H1 (cell line): ENCODE measurements at regions not wholly inside any gene's neighbourhood (a gene's known extent, or its start where the extent isn't known, plus 50 kb on each side); places are given as distances from the start of the nearest gene placed in this dataset.

ENCODE experiments used
- CTCF ChIA-PET: fragments of 300-600 bp; sonication (Branson Sonifier 250); formaldehyde crosslinking; loops from one replicate; lab custom pipeline; 2021; ENCODE audit not compliant: partially characterized antibody; lab: Charles Lee
- POLR2A ChIA-PET: fragments of 300-600 bp; sonication (Branson Sonifier 250); formaldehyde crosslinking; loops from one replicate; lab custom pipeline; 2021; ENCODE audit warnings: inconsistent platforms; ENCODE audit not compliant: partially characterized antibody; lab: Charles Lee
- DNase-seq, 2 experiments: peaks; one replicate each; pipeline versions ENCODE4 v3.0.0 to v3.0.0-alpha.2; 2010 to 2022; ENCODE audit warnings: low spot score in 2 of 2, low read depth in 1 of 2, mixed read lengths in 1 of 2
- FAIRE-seq: peaks from 2 replicates; lab custom pipeline; 2011; peaks lifted over from hg19 to GRCh38; lab: Jason Lieb, UNC
- H2AFZ ChIP-seq: 2 replicates; pipeline ENCODE4 v1.8.1; 2012; ENCODE audit warnings: low read length, inconsistent platforms
- H2AK5ac ChIP-seq: 2 replicates; pipeline ENCODE4 v1.6.1; 2013; ENCODE audit warnings: low read depth, low read length
- H2BK120ac ChIP-seq: replicated peaks from 2 replicates; pipeline ENCODE3; 2013; ENCODE audit warnings: low read depth, low read length, inconsistent platforms
- H2BK12ac ChIP-seq: 2 replicates; pipeline ENCODE4 v1.6.1; 2013; ENCODE audit warnings: low read depth, low read length
- H2BK15ac ChIP-seq: 2 replicates; pipeline ENCODE4 v1.6.1; 2013; ENCODE audit warnings: low read length
- H2BK20ac ChIP-seq: 2 replicates; pipeline ENCODE4 v1.6.1; 2013; ENCODE audit warnings: low read length
- H2BK5ac ChIP-seq: 2 replicates; pipeline ENCODE4 v1.6.1; 2013; ENCODE audit warnings: low read depth, low read length
- H3K14ac ChIP-seq: 2 replicates; pipeline ENCODE4 v1.6.1; 2013; ENCODE audit warnings: inconsistent platforms; ENCODE audit not compliant: insufficient read length
- H3K18ac ChIP-seq: 2 replicates; pipeline ENCODE4 v1.6.1; 2013; ENCODE audit warnings: low read length; ENCODE audit errors: extremely low read depth
- H3K23ac ChIP-seq: 2 replicates; pipeline ENCODE4 v1.6.1; 2013; ENCODE audit warnings: inconsistent platforms; ENCODE audit not compliant: insufficient read length
- H3K23me2 ChIP-seq: 2 replicates; pipeline ENCODE4 v1.6.1; 2013; ENCODE audit warnings: low read depth, low read length
- H3K27ac ChIP-seq: 2 replicates; pipeline ENCODE4 v1.6.1; 2011; ENCODE audit warnings: low read depth, low read length, inconsistent platforms
- H3K27me3 ChIP-seq, 4 experiments: replicated peaks in 1 of 4; 1 replicate in 1 of 4; 2 replicates in 3 of 4; pipeline versions ENCODE4 v1.6.1 to v1.8.1; 2011 to 2013; ENCODE audit warnings: low read length in 3 of 4, mild to moderate bottlenecking in 3 of 4, inconsistent platforms in 2 of 4, mixed read lengths in 2 of 4, moderate library complexity in 1 of 4; ENCODE audit not compliant: control insufficient read depth in 3 of 4, insufficient read depth in 3 of 4; ENCODE audit errors: extremely low read depth in 1 of 4
- H3K36me3 ChIP-seq, 4 experiments: 2 replicates each; pipeline versions ENCODE4 v1.6.1 to v1.8.1; 2011 to 2013; ENCODE audit warnings: mild to moderate bottlenecking in 4 of 4, low read length in 3 of 4, moderate library complexity in 2 of 4, control low read depth in 1 of 4, inconsistent platforms in 1 of 4; ENCODE audit not compliant: insufficient read depth in 4 of 4, control insufficient read depth in 2 of 4
- H3K4ac ChIP-seq: replicated peaks from 2 replicates; pipeline ENCODE3; 2013; ENCODE audit warnings: low read length, low read depth, mixed read lengths, inconsistent platforms; ENCODE audit not compliant: insufficient read length
- H3K4me1 ChIP-seq, 4 experiments: replicated peaks in 1 of 4; 1 replicate in 1 of 4; 2 replicates in 3 of 4; pipeline versions ENCODE4 v1.6.1 to v1.8.1; 2011 to 2013; ENCODE audit warnings: low read length in 3 of 4, inconsistent platforms in 2 of 4, mixed read lengths in 1 of 4; ENCODE audit not compliant: insufficient read depth in 4 of 4, control insufficient read depth in 3 of 4
- H3K4me2 ChIP-seq, 2 experiments: 2 replicates each; pipeline versions ENCODE4 v1.6.1 to v1.8.1; 2011 to 2013; ENCODE audit warnings: low read depth in 2 of 2, low read length in 2 of 2, control low read depth in 1 of 2, inconsistent platforms in 1 of 2, mild to moderate bottlenecking in 1 of 2; ENCODE audit not compliant: insufficient read depth in 1 of 2
- H3K4me3 ChIP-seq, 4 experiments: fragments of 200-600, 300-600 bp in 1 of 4; sonication (generic), shearing (Covaris generic), sonication (Bioruptor Twin) in 1 of 4; 2 replicates each; pipeline versions ENCODE4 v1.5.1 to v1.8.1; 2011 to 2016; ENCODE audit warnings: low read length in 4 of 4, low read depth in 3 of 4, control low read depth in 2 of 4, inconsistent platforms in 2 of 4, mild to moderate bottlenecking in 2 of 4, mixed read lengths in 1 of 4, moderate library complexity in 1 of 4; ENCODE audit not compliant: insufficient read depth in 2 of 4; ENCODE audit errors: extremely low read depth in 1 of 4
- H3K56ac ChIP-seq: replicated peaks from 2 replicates; pipeline ENCODE3; 2013; ENCODE audit warnings: low read depth, mild to moderate bottlenecking, mixed read lengths, low read length, inconsistent platforms; ENCODE audit not compliant: insufficient read length
- H3K79me1 ChIP-seq: 2 replicates; pipeline ENCODE4 v1.6.1; 2013; ENCODE audit warnings: low read depth, low read length, control low read depth
- H3K79me2 ChIP-seq, 2 experiments: 2 replicates each; pipeline versions ENCODE4 v1.6.1 to v1.8.1; 2012 to 2013; ENCODE audit warnings: low read length in 2 of 2, mild to moderate bottlenecking in 2 of 2, inconsistent platforms in 1 of 2; ENCODE audit not compliant: insufficient read depth in 2 of 2, control insufficient read depth in 1 of 2
- H3K9ac ChIP-seq, 4 experiments: replicated peaks in 1 of 4; 1 replicate in 1 of 4; 2 replicates in 3 of 4; pipeline versions ENCODE4 v1.6.1 to v1.8.1; 2011 to 2013; ENCODE audit warnings: low read depth in 3 of 4, low read length in 3 of 4, control low read depth in 2 of 4, mild to moderate bottlenecking in 2 of 4, moderate library complexity in 2 of 4, inconsistent platforms in 1 of 4; ENCODE audit errors: extremely low read depth in 1 of 4
- H3K9me3 ChIP-seq, 2 experiments: 2 replicates each; pipeline versions ENCODE4 v1.6.1 to v1.8.1; 2012 to 2013; ENCODE audit warnings: mild to moderate bottlenecking in 2 of 2, moderate library complexity in 2 of 2, control low read depth in 1 of 2, inconsistent platforms in 1 of 2, low read depth in 1 of 2, low read length in 1 of 2, mixed read lengths in 1 of 2; ENCODE audit not compliant: insufficient read depth in 2 of 2
- H4K20me1 ChIP-seq, 2 experiments: replicated peaks in 1 of 2; 2 replicates each; pipeline versions ENCODE3 to v1.8.1; 2011 to 2013; ENCODE audit warnings: inconsistent platforms in 2 of 2, low read length in 2 of 2, mild to moderate bottlenecking in 1 of 2; ENCODE audit not compliant: insufficient read depth in 2 of 2, control insufficient read depth in 1 of 2
- H4K5ac ChIP-seq: 2 replicates; pipeline ENCODE4 v1.6.1; 2013; ENCODE audit warnings: low read length, low read depth, mixed read lengths, inconsistent platforms; ENCODE audit not compliant: insufficient read length
- H4K8ac ChIP-seq: 2 replicates; pipeline ENCODE4 v1.8.0; 2013; ENCODE audit warnings: mild to moderate bottlenecking, moderate library complexity, low read length, inconsistent platforms; ENCODE audit not compliant: insufficient read depth; ENCODE audit errors: extremely low read depth
- H4K91ac ChIP-seq: replicated peaks from 2 replicates; pipeline ENCODE3; 2013; ENCODE audit warnings: low read length, mixed read lengths, inconsistent platforms; ENCODE audit not compliant: insufficient read length
- ATF3 ChIP-seq: IDR thresholded peaks from 2 replicates; pipeline ENCODE4 v1.6.1; 2011; ENCODE audit warnings: low read depth, mild to moderate bottlenecking, low read length; ENCODE audit not compliant: insufficient read depth
- CBX8 ChIP-seq: fragments of 300-800, 300-1000 bp; sonication (generic); IDR thresholded peaks from 2 replicates; pipeline ENCODE4 v1.7.1; 2016; ENCODE audit warnings: low read depth, low read length, borderline replicate concordance
- CHD2 ChIP-seq: IDR thresholded peaks from 2 replicates; pipeline ENCODE4 v1.6.1; 2012; ENCODE audit warnings: low read length, improper control_type of control experiment
- E2F6 ChIP-seq: IDR thresholded peaks from 2 replicates; pipeline ENCODE4 v1.6.1; 2012; ENCODE audit warnings: inconsistent platforms
- GTF2F1 ChIP-seq: IDR thresholded peaks from 2 replicates; pipeline ENCODE4 v1.6.1; 2012; ENCODE audit warnings: low read depth, low read length, improper control_type of control experiment, borderline replicate concordance
- JUN ChIP-seq: IDR thresholded peaks from 2 replicates; pipeline ENCODE4 v1.6.1; 2011; ENCODE audit warnings: low read depth, mild to moderate bottlenecking, improper control_type of control experiment, low read length
- KDM5A ChIP-seq: fragments of 200-600 bp; IDR thresholded peaks from 2 replicates; pipeline ENCODE4 v1.7.1; 2012; ENCODE audit warnings: mild to moderate bottlenecking, low read length, inconsistent platforms, mixed read lengths
- RAD21 ChIP-seq, 2 experiments: IDR thresholded peaks in 1 of 2; conservative IDR thresholded peaks in 1 of 2; 2 replicates each; pipeline ENCODE4 v1.6.1; 2011; ENCODE audit warnings: low read depth in 2 of 2, low read length in 2 of 2, improper control_type of control experiment in 1 of 2, inconsistent platforms in 1 of 2, mild to moderate bottlenecking in 1 of 2, moderate library complexity in 1 of 2
- SAP30 ChIP-seq: fragments of 300-600 bp; sonication (generic); IDR thresholded peaks from 2 replicates; pipeline ENCODE4 v1.7.1; 2012; ENCODE audit warnings: low read length, moderate library complexity, mild to moderate bottlenecking, inconsistent platforms; ENCODE audit not compliant: insufficient read depth, insufficient replicate concordance
- SIRT6 ChIP-seq: IDR thresholded peaks from one replicate; pipeline ENCODE4 v1.7.1; 2012; ENCODE audit warnings: low read length, inconsistent platforms
- SIX5 ChIP-seq: IDR thresholded peaks from 2 replicates; pipeline ENCODE4 v1.6.1; 2011; ENCODE audit warnings: mild to moderate bottlenecking, low read depth, low read length
- TAF7 ChIP-seq: optimal IDR thresholded peaks from 2 replicates; pipeline ENCODE3; 2011; ENCODE audit warnings: low read depth, mild to moderate bottlenecking, inconsistent platforms, low read length, moderate library complexity, borderline replicate concordance
- YY1 ChIP-seq: IDR thresholded peaks from 2 replicates; pipeline ENCODE4 v1.6.1; 2011; ENCODE audit warnings: low read depth, mild to moderate bottlenecking, low read length
- ZNF274 ChIP-seq: IDR thresholded peaks from 2 replicates; pipeline ENCODE4 v1.7.0; 2012; ENCODE audit warnings: low read length, borderline replicate concordance; ENCODE audit errors: extremely low read depth
- WGBS, 2 experiments: shearing (Covaris generic) in 1 of 2; methylation state at CpG; one replicate each; pipeline versions ENCODE4 v1.1.6 to v1.1.7; 2013 to 2015; ENCODE audit warnings: low lambda C conversion rate in 2 of 2, mixed read lengths in 2 of 2, inconsistent platforms in 1 of 2, low coverage in 1 of 2, missing lambda C conversion rate in 1 of 2; ENCODE audit not compliant: insufficient replicate concordance in 2 of 2, insufficient coverage in 1 of 2, insufficient read length in 1 of 2; ENCODE audit errors: extremely low coverage in 1 of 2, missing lambda C conversion rate in 1 of 2; 5-methylcytosine and 5-hydroxymethylcytosine counted together

GRCh38 chr2:198571393-198571792 lies 767.0 kb downstream of the PLCL1 start:
- Histone ChIP-seq H3K27ac (no peak overlapping the region), H4K20me1 (no peaks in the 10 kb centered on the region), H4K8ac (no peak overlapping the region), H3K4me3 (no peak overlapping the region), H3K36me3 (no peaks in the 10 kb centered on the region), H3K4me1 (no peaks in the 10 kb centered on the region), H3K18ac (no peak overlapping the region), H3K9ac (no peak overlapping the region), H3K4ac (no peak overlapping the region), H2BK20ac (no peak overlapping the region), H4K91ac (no peak overlapping the region), H3K9me3 (no peaks in the 10 kb centered on the region), H3K4me2 (no peak overlapping the region), H2BK12ac (no peak overlapping the region), H3K79me1 (no peaks in the 10 kb centered on the region), H2BK120ac (no peak overlapping the region), H2BK5ac (no peak overlapping the region), H3K79me2 (no peaks in the 10 kb centered on the region), H3K27me3 (no peaks in the 10 kb centered on the region), H4K5ac (no peak overlapping the region), H3K14ac (no peak overlapping the region), H3K23ac (no peak overlapping the region), H2BK15ac (no peak overlapping the region), H3K56ac (no peak overlapping the region), H2AFZ (no peak overlapping the region), H2AK5ac (no peak overlapping the region), H3K23me2 (no peaks in the 10 kb centered on the region)
- POLR2A ChIA-PET = no interaction called here
- no peak for TF ChIP-seq TAF7
- TF ChIP-seq E2F6 = no peak
- TF ChIP-seq ZNF274 = no peak
- TF ChIP-seq CHD2 = no peak
- no peak for TF ChIP-seq GTF2F1
- no peak for TF ChIP-seq RAD21 (IDR thresholded peaks at IDR 0.05 in 1 of 2, conservative IDR thresholded peaks at IDR 0.05 in 1 of 2; ENCODE audit: low read depth in 2 of 2, low read length in 2 of 2)
- TF ChIP-seq JUN = no peak
- TF ChIP-seq CBX8 = no peak
- no peak for TF ChIP-seq SAP30
- no peak for TF ChIP-seq KDM5A
- no peak for TF ChIP-seq ATF3
- no peak for TF ChIP-seq SIRT6
- TF ChIP-seq YY1 = no peak
- no peak for TF ChIP-seq SIX5
- DNase-seq (no peak), FAIRE-seq (no peak)
- 97% methylated on average over 4 of the region's 4 CpGs; no CpG with 5 or more reads in 1 of the 2 experiments for WGBS, 2 experiments
- CTCF ChIA-PET = interaction anchor here (0.6 kb wide), 1 partner anchor 24 kb away, joined by 3 read pairs; no protein-coding TSS in a partner anchor
